Neural progenitor cell (in vitro differentiated cells): ENCODE measurements at regions not wholly inside any gene's neighbourhood (a gene's known extent, or its start where the extent isn't known, plus 50 kb on each side); places are given as distances from the start of the nearest gene placed in this dataset.

Experiments
- DNase-seq: peaks from one replicate; pipeline ENCODE4 v3.0.0-alpha.2; 2016; ENCODE audit warnings: low spot score
- H2AFZ ChIP-seq: fragments of 200-600 bp; sonication (generic); replicated peaks from 2 replicates; pipeline ENCODE4 v1.6.1; 2016; ENCODE audit warnings: antibody characterized with exemption
- H3F3A ChIP-seq: fragments of 200-600 bp; sonication (generic); 2 replicates; pipeline ENCODE4 v1.6.1; 2016; ENCODE audit warnings: antibody characterized with exemption, low read depth
- H3K27ac ChIP-seq: fragments of 200-600 bp; sonication (generic); 2 replicates; pipeline ENCODE4 v1.5.1; 2016; ENCODE audit warnings: mild to moderate bottlenecking
- H3K27me3 ChIP-seq: fragments of 200-600 bp; sonication (generic); 2 replicates; pipeline ENCODE4 v1.6.1; 2016; ENCODE audit warnings: mild to moderate bottlenecking, moderate library complexity
- H3K36me3 ChIP-seq: fragments of 200-600 bp; sonication (generic); 2 replicates; pipeline ENCODE4 v1.5.1; 2016
- H3K4me1 ChIP-seq: fragments of 200-600 bp; sonication (generic); 2 replicates; pipeline ENCODE4 v1.6.1; 2016; ENCODE audit warnings: mixed run types
- H3K4me2 ChIP-seq: fragments of 200-600 bp; sonication (generic); 2 replicates; pipeline ENCODE4 v1.6.1; 2016
- H3K4me3 ChIP-seq: fragments of 200-600 bp; sonication (generic); 2 replicates; pipeline ENCODE4 v1.5.1; 2016
- H3K79me2 ChIP-seq: fragments of 200-600 bp; sonication (generic); 2 replicates; pipeline ENCODE4 v1.6.1; 2016; ENCODE audit warnings: low read depth
- H3K9ac ChIP-seq: fragments of 200-600 bp; sonication (generic); 2 replicates; pipeline ENCODE4 v1.6.1; 2016
- H3K9me3 ChIP-seq: fragments of 200-600 bp; sonication (generic); 2 replicates; pipeline ENCODE4 v1.5.1; 2016; ENCODE audit warnings: low read depth
- H4K20me1 ChIP-seq: fragments of 200-600 bp; sonication (generic); 2 replicates; pipeline ENCODE4 v1.6.1; 2016; ENCODE audit warnings: low read depth
- H3K27ac Mint-ChIP-seq: 3 replicates; pipeline ENCODE4 v1.8.0; 2021; ENCODE audit warnings: mixed read lengths
- H3K27me3 Mint-ChIP-seq: 2 replicates; pipeline ENCODE4 v1.8.0; 2022; ENCODE audit warnings: low read depth, mild to moderate bottlenecking, inconsistent platforms, moderate library complexity, mixed read lengths; ENCODE audit not compliant: insufficient read depth
- H3K36me3 Mint-ChIP-seq: 3 replicates; pipeline ENCODE4 v1.8.0; 2021; ENCODE audit warnings: mixed read lengths
- H3K4me1 Mint-ChIP-seq: 3 replicates; pipeline ENCODE4 v1.8.0; 2021; ENCODE audit warnings: mixed read lengths
- H3K4me3 Mint-ChIP-seq: 3 replicates; pipeline ENCODE4 v1.8.0; 2021; ENCODE audit warnings: mild to moderate bottlenecking, moderate library complexity, mixed read lengths
- H3K9me3 Mint-ChIP-seq: 3 replicates; pipeline ENCODE4 v1.8.0; 2020; ENCODE audit warnings: mixed read lengths
- EZH2 ChIP-seq: fragments of 200-600 bp; sonication (generic); IDR thresholded peaks from 2 replicates; pipeline ENCODE4 v1.6.1; 2017; ENCODE audit warnings: antibody characterized with exemption, mild to moderate bottlenecking, moderate library complexity
- EZH2phosphoT487 ChIP-seq: fragments of 200-600 bp; sonication (generic); IDR thresholded peaks from 2 replicates; pipeline ENCODE4 v1.6.1; 2017; ENCODE audit warnings: antibody characterized with exemption
- TF ChIP-seq, protein P1 (sequence below): fragments of 200-600 bp; sonication (generic); IDR thresholded peaks from 2 replicates; pipeline ENCODE4 v1.5.1; 2017; ENCODE audit warnings: antibody characterized with exemption, mild to moderate bottlenecking

- DNase-seq, result no peak
- Mint-ChIP-seq H3K27ac (no peak overlapping the region), H3K36me3 (no peaks in the 10 kb centered on the region), H3K4me3 (no peak overlapping the region), H3K4me1 (no peaks in the 10 kb centered on the region), H3K27me3 (peaks cover 10% of the 10 kb centered on the region), H3K9me3 (no peaks in the 10 kb centered on the region)
- no peak overlapping the region for H2AFZ ChIP-seq
- H3K27ac ChIP-seq, result no peak overlapping the region
- H3K4me2 ChIP-seq, result no peak overlapping the region
- no peaks in the 10 kb centered on the region for H4K20me1 ChIP-seq
- H3K4me1 ChIP-seq, result no peaks in the 10 kb centered on the region
- H3F3A ChIP-seq, result no peaks in the 10 kb centered on the region
- H3K9ac ChIP-seq, result no peak overlapping the region
- H3K9me3 ChIP-seq, result no peaks in the 10 kb centered on the region
- peaks cover 7% of the 10 kb centered on the region for H3K27me3 ChIP-seq
- H3K79me2 ChIP-seq, result no peaks in the 10 kb centered on the region
- TF ChIP-seq EZH2, result no peak
- no peak for TF ChIP-seq EZH2phosphoT487
- TF ChIP-seq, protein P1, sequence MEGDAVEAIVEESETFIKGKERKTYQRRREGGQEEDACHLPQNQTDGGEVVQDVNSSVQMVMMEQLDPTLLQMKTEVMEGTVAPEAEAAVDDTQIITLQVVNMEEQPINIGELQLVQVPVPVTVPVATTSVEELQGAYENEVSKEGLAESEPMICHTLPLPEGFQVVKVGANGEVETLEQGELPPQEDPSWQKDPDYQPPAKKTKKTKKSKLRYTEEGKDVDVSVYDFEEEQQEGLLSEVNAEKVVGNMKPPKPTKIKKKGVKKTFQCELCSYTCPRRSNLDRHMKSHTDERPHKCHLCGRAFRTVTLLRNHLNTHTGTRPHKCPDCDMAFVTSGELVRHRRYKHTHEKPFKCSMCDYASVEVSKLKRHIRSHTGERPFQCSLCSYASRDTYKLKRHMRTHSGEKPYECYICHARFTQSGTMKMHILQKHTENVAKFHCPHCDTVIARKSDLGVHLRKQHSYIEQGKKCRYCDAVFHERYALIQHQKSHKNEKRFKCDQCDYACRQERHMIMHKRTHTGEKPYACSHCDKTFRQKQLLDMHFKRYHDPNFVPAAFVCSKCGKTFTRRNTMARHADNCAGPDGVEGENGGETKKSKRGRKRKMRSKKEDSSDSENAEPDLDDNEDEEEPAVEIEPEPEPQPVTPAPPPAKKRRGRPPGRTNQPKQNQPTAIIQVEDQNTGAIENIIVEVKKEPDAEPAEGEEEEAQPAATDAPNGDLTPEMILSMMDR, result no peak
- no peak overlapping the region for H3K4me3 ChIP-seq
- H3K36me3 ChIP-seq, result no peaks in the 10 kb centered on the region
Observed at GRCh38 chr6:159446340-159446739, 246.7 kb downstream of the SOD2 start.

DNA sequence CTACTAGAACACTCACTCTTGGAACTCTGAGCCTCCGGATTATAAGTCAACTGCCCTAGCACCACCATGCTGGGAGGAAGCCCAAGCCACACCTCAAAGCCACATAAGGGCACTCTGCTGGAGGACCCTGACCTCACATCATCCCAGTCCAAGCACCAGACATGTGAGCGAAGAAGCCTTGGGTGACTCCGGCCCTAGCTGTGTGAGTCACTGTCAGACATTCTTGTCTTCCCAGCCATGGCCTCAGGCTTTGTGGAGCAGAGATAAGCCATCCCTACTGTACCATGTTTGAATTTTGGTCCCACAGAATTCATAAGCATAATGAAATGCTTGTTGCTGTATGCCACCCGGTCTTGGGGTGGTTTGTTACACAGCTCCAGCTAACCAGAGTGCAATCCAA is 247.7 kb downstream of the SOD2 start:
- H3K27me3 ChIP-seq, result peaks cover 7% of the 10 kb centered on the region

DNA sequence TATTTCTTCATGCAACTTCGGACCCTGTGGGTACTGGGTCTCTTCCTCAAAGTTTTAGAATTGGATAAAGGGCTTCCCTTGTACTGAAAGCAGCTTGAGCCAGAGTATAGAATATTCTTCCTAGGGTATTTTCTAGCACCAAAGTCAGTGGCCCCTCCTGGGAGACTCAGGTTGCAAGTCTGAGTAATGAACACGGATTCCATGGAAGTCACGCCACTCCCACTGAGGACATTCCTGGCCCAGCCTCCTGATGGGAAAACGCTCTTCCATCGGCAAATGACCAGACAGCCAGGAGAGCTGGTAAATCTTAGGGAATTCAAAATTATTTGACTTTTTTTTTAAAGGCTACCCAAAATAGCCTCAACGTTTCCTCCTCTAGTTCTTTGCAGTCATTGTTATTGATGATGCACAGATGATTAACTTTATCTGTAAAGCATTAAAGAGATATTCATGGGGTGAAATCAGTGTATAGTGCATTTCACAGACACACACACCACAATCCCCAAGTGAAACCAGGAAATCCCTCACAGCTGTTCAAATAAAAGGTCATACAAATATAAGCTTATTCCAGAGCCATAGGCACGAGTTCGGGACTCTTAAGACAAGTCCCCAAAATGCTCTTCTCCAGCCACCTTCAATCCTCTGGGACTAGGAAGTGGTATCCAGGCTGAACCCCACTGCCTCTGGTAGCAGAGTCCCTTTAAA is 248.8 kb downstream of the SOD2 start:
- no peak overlapping the region for H3K27ac Mint-ChIP-seq
- H3K4me3 Mint-ChIP-seq, result no peak overlapping the region
- Histone ChIP-seq H3K27me3 (peaks cover 7% of the 10 kb centered on the region), H3K4me3 (no peak overlapping the region), H2AFZ (no peak overlapping the region), H3K9me3 (no peaks in the 10 kb centered on the region), H3F3A (no peaks in the 10 kb centered on the region), H3K9ac (no peak overlapping the region), H3K27ac (no peak overlapping the region), H4K20me1 (no peaks in the 10 kb centered on the region), H3K79me2 (no peaks in the 10 kb centered on the region), H3K4me2 (no peak overlapping the region), H3K36me3 (no peaks in the 10 kb centered on the region), H3K4me1 (no peaks in the 10 kb centered on the region)
- no peaks in the 10 kb centered on the region for H3K36me3 Mint-ChIP-seq
- peaks cover 11% of the 10 kb centered on the region for H3K27me3 Mint-ChIP-seq
- no peak for DNase-seq
- H3K4me1 Mint-ChIP-seq, result no peaks in the 10 kb centered on the region
- H3K9me3 Mint-ChIP-seq, result no peaks in the 10 kb centered on the region
- no peak for TF ChIP-seq EZH2
- no peak for TF ChIP-seq EZH2phosphoT487
- TF ChIP-seq, protein P1, result no peak

More for the DNA sequence above, 247.7 kb downstream of the SOD2 start:
- no peaks in the 10 kb centered on the region for H3K79me2 ChIP-seq
- Mint-ChIP-seq H3K9me3 (no peaks in the 10 kb centered on the region), H3K4me1 (no peaks in the 10 kb centered on the region), H3K36me3 (no peaks in the 10 kb centered on the region), H3K4me3 (no peak overlapping the region), H3K27me3 (peaks cover 11% of the 10 kb centered on the region), H3K27ac (no peak overlapping the region)
- H3K9ac ChIP-seq, result no peak overlapping the region
- H3K36me3 ChIP-seq, result no peaks in the 10 kb centered on the region
- no peak overlapping the region for H2AFZ ChIP-seq
- H3K4me2 ChIP-seq, result no peak overlapping the region
- H3K9me3 ChIP-seq, result no peaks in the 10 kb centered on the region
- no peak for DNase-seq
- H3K27ac ChIP-seq, result no peak overlapping the region
- no peaks in the 10 kb centered on the region for H4K20me1 ChIP-seq
- no peak overlapping the region for H3K4me3 ChIP-seq
- no peaks in the 10 kb centered on the region for H3F3A ChIP-seq
- no peaks in the 10 kb centered on the region for H3K4me1 ChIP-seq
- TF ChIP-seq EZH2phosphoT487, result no peak
- no peak for TF ChIP-seq EZH2
- TF ChIP-seq, protein P1, result no peak
